GM18511 (cell line): ENCODE measurements at regions not wholly inside any gene's neighbourhood (a gene's known extent, or its start where the extent isn't known, plus 50 kb on each side); places are given as distances from the start of the nearest gene placed in this dataset.

Experiments
- ATAC-seq: cut with Tn5 transposase; IDR thresholded peaks from one replicate; pipeline ENCODE4 v1.9.1; 2021; ENCODE audit warnings: mild to moderate bottlenecking, moderate library complexity; ENCODE audit not compliant: unreplicated experiment

DNA sequence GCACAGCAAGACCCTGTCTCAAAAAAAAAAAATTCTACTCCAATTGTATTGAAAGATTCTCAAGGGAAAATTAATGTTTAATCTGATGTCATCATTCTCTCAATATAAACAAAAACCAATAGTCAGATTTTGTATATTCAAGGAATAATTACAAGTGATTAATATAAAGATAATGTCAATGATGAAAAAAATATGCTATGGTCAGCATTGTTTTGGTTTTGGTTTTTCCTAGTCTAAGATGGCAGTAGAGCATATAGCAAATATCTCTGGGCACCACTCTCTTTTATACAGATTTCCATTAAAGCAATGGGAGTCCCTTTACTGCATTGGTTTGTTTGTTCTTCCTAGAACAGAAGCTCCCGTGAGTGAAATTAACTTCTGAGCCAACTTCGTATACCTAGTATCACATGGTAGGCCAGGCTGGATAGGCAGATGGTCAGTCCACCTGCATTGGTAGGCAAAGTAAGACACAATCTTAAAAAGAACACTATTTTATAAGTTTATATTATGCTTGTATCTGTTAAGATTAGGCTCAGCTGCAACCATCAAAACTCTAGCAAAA lies 523.8 kb upstream of the JARID2 start:
- no peak for ATAC-seq

DNA sequence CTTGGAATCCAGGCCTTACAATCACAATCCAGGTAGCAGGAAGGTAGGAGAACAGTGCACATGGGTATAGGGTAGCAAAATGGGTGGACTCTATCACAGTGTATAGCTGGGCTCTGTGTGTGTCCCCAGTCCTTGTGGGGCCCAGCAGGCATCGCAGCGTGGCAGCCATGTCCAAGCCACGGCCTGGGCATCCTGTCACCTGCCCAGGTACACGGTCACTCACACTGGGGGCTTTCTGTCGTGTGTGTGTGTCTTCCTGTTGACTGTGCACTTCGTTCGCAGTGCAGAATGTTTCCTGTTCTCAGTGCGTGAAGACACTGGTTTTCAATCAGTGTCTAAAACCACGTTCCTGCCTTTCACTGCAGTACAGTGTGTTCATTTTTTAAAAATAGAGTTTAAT lies 523.2 kb upstream of the JARID2 start:
- ATAC-seq = no peak

DNA sequence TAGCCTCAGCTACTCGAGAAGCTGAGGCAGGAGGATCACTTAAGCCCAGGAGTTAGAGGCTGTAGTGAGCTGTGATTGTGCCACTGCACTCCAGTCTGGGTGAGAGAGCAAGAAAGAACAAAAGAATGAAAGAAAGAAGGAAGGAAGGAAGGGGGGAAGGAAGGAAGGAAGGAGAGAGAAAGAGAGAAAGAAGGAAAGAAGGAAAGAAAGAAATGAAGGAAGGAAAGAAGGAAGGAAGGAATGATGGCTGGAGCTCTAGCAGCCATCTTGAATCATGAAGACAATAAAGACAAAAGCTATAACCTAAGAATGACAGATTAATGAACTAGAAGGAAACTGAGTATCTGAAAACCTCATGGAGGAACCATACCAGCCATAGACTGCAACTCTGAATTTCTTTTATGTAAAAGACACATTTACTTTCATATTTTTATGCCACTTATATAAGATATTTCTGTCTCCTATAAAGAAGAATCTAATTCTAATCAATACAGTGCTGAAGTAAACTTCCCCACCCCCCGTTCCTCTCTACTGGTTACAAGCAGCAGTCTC lies 522.3 kb upstream of the JARID2 start:
- no peak for ATAC-seq

DNA sequence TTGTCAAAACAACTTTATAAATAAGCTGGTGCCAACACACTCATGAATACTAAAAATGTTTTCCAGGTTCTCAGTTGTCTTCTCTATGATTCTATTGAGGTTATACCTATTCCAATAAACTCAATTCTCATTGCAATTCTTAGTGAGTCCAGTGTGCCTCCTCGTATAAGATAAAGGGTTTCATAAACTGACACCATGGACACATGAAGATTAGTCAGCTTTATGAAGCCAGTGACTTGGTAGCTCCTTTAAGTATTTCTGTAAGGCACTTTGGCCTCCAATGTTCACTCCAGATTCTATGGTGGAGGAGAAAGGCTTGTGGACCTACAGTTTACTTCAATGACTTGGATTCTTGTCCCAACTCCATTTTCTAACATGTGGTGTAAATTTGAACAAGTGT lies 521.3 kb upstream of the JARID2 start:
- no peak for ATAC-seq

DNA sequence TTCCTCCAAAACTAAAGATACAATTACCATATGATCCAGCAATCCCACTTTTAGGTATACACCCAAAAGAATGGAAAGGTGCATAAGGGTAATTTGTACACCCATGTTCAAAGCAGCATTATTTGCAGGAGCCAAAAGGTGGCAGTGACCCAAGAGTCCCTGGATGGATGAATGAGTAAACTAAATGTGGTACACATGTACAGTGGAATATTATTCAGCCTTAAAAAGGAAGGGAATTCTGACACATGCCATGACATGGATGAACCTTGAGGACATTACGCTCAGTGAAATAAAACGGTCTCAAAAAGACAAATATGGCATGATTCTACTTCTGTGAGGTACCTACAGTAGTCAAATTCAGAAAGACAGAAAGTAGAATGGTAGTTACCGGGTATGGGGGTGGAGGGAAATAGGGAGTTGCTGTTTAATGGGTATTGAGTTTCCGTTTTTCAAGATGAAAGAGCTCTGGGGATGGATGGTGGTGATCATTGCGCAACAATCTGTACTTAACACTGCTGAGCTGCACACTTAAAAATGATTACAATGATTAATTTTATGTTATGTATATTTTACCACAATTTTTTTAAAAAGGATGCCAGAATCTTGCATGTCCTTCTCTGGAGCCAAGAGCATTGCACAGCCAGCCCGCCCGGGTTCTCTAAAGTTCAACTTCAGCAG lies 518.9 kb upstream of the JARID2 start:
- no peak for ATAC-seq

DNA sequence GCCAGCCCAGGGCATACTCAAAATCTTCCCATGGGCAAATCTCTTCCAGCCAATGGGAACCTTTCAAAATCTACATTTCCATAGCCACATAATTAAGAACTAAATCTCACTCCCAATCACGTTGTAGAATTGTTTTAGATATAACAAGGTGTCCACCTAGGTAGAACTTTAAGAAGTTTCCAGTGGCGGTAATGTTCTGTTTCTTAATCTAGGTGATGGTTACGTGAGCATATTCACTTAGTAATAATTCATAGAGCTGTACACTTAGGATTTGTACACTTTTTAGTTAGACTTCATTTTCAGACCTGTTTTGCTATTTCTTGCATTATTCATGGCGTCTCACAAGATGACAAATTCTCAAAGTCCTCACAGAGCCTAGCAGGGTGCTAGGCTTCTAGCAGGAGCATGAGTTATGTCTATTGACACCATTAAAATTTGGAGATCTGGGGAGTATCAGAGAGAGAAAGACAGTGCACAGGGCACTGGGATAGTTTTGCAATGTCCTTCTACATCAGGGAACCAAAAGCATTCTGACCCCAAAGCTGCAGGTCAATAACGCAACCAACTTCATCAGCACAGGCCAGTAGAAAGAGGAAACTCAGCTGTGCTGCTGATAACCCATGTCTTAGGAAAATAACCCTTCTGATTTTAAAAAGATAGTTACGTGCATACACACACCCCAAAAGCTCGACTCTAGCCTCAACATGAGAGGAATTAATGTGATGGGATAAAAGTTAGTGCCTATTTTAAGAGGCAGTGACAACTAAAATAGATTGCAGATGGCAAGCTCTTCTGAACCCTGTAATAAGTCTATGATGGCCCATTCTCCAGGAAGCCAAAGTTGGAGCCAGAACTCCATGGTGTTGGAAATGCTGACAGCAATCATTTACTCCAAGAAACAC lies 518.1 kb upstream of the JARID2 start:
- no peak for ATAC-seq

DNA sequence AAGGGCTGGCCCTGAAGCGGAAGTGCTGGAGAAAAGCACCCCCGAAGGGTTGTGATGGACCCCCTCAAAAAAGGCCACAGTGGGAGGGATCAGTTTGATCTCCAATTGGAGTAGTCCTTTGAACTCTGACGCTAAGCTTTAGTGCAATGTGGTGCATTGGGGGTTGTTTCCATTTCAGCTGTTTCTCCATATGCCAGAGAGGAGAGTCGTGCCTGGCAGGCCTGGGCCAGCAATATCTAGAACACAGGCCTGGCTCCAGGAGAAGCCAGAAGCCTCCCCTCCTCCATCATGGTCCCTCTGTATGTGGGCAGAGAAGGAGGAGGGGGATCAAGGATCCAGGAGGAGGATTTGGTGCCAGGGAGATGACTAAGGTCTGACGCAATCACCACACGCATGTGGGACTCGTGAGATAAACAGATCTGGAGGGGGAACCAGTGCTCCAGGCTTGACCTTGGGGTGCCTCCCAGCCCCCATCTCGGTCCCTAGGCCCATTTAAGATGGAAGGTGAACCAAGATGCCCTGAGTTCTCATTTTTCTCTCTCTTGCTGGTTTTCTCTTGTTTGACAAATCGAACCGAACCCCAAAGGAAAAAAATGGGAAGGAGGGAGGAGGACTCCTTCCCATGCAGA lies 517.4 kb upstream of the JARID2 start:
- no peak for ATAC-seq

DNA sequence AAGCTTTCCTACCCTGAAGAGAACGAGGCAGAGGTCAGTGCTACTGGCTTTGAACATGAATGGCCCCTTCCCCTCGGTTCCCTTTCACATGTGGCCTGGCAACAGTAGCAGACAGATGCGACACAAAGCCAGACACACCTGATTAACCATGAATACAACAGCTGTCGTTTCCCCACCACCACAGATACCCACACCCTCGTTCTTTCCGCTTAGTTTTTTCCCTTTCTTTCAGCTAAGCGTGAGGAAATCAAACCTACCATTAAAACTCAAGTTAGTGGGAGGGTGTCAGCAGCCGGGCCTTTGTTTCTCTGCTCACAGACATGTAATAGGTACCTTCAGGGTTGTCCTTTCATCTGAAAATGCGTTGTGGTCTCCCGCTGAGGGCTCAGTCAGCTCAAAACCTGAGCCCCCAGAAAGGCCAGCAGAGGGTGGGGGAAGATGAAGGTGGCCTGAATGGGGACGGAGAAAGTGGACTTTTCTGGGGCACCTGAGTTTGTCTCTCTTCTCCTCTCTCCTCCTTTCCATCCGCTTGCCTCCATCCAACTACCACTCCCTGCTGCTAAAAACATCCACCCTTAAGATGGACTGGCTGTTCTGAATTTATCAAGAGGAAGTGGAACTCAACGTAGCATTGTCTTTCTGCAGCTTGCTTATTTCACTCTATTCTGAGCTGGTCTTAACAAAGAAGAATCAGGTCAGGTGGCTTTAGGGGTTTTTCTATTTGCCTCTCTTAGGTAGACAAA lies 516.6 kb upstream of the JARID2 start:
- peak; percentile 74 for ATAC-seq

DNA sequence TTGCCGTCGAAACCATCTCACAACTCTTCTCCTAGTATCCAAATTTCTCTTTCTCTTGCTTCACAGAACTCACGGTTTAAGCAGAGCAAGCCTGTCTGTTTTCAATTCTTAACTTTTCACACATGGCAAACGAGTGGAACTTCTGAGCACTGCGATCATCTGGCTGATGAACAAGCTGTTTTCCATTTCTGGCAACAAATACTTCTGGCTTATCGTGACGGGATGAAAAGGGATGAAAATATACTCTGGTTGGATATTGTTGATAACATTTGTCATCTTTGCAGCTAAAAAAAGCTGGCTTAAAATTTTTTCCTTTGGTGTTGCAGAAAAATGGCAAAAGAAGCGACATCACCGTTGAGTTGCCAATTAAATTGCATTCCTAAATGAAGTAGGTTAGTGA lies 515.2 kb upstream of the JARID2 start:
- ATAC-seq = no peak

DNA sequence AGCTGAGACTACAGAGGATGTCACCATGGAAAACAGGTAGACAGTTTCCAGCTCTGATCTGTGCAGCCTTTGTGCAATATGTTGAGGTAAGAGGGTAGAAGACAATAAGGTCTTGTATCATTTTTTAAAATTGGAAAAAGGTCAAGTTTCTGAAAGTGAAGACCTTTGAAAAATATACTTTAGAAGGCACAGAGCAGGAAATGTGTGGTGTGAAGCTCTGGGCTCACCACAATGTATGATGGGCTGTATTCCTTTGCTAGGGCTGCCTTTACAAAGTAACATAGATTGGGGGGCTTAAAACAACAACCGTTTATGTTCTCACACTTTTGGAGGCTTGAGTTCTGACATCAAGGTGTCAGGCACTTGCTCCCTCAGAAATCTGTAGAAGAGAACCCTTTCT lies 514.3 kb upstream of the JARID2 start:
- no peak for ATAC-seq

DNA sequence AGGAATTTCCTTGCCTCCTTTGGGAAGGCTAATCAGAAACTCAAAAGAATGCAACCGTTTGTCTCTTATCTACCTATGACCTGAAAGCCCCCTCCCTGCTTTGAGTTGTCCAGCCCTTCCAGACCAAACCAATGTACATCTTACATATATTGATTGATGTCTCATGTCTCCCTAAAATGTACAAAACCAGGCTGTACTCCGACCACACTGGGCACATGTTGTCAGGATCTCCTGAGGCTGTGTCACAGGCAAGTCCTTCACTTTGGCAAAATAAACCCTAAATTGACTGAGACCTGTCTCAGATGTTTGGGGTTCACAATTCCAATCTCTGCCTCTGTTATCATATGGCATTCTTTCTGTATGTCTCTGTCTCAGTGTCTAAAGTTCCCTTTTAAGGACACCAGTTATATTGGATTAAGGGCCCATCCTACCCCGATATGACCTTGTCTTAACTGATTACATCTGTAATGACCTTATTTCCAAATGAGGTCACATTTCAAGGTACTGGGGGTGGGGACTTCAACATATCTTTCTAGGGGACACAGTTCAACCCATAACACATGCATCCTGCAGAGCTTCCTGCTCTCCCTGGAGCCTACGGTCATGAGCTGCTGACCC lies 513.5 kb upstream of the JARID2 start:
- ATAC-seq = no peak

DNA sequence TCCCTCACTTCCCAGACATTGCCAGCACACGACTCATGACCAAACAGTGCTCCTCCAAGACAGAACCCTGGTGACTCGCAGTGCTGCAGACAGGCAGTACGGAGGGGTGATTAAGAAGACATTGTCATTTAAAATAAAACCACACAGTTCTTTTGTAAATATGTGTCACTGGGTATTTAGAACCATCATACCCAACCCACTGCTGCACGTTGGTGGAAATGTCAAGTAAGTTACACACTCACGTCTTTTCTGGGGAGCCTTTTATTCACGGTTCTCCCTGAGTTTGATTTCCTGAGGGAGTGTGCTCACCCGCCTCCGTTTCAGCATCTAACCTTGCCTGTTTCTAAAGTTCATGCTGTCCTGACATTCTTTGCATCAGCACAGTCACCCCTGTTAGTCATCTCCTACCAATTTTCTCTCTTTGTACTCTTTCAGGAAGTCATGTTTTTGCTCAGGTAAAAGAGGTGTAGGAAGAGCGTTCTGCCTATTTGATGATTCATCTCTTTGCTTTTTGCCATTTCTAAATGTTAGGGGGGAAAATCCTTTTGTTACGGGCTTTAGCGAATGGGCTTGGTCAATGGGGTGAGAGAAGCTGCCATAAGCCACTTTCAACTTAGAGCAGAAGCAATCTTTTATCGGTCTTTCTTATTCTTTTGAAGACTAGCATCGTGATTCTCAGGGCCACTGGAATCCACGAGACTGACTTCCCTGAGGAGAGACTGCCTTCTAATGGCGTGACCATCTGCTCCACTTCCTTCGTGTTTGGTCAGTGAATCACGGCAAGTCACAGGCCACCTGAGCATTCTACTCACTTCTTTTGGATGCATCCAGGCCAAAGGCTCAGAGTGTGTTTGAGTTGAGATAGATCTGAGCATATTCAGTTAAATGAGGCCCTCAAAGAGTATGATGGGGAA lies 512.8 kb upstream of the JARID2 start:
- ATAC-seq = no peak

DNA sequence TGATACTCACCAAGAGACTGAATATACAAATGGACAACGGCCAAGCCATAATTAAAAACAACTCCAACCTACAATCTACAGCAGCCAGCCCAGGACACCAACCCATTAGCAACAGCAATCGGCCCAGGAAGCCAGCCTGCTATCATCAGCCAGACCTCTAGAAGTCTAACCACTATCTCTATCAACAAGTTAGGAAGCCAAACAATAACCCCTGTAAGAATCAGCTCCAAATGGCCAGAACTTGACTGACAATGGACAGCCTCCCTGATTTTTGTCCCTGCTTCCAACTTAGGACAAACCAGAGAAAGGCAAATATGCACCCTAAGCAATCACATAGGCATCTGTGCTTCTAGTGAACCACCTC lies 511.8 kb upstream of the JARID2 start:
- ATAC-seq = no peak

DNA sequence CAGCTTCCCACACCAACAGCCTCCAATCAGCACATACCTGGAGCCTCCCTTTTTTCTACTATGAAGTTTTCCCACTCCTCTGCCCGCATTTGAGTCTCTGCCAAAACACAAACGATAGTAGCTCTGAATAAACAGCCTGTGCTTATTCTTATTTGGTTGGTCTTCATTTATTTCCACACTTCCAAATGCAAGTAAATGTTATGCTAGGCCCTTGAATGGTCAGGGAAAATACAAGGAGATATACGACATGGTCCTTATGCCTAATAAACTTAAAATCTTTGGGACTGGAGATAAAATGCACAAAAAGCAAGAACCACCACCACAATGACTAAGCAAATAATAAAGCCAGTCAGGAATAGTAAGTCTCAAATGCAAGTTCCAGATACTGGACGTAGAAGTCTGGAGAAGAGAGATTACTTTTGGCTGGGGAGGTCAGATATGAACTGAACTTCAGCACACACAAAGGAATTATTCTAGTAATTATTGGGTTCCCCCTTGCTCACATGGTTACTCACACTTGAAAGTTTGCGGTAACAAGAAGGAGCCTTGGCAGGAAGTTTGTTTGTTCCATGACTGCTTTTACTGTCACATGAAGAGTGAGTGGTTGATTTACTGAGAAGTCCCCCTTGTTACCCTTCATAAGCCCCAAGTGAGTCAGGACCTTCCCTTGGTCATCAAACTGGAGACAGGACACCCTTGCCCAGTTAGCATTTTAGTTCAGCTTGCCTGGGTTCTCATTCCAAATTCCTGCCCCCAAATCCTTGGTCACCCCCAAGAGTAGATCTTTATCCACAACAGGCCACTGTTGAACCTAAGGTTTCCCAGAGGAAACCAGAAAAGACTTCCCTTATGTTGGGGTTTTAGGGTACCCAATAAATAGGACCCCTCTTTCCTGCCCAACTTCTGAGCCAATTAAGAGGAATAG lies 511.2 kb upstream of the JARID2 start:
- ATAC-seq = peak; percentile 83

DNA sequence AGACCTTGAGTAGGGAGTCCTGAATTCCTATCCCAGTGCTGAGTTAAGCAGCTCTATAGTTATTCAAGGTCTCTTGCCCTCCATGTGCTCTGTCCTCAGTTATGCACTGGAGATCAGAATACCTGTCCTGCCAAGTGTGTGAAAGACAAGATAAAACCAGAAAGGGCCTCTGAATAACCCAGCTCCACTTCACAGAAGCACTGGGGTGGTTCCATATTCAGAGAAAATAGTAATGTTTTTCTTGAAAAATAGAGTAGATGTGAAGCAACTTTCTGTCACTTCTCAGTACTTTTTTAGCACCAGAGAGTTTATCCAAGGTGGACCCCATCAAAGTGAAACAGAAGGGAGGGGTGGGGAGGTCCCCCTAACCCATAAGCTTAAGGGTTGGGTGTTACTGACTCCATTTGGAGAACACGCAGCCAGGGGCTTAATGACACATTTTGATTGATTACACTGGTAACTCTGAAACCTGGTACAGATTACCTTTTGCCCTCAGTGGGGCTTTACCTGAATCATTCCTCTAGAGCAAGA lies 509.8 kb upstream of the JARID2 start:
- no peak for ATAC-seq

DNA sequence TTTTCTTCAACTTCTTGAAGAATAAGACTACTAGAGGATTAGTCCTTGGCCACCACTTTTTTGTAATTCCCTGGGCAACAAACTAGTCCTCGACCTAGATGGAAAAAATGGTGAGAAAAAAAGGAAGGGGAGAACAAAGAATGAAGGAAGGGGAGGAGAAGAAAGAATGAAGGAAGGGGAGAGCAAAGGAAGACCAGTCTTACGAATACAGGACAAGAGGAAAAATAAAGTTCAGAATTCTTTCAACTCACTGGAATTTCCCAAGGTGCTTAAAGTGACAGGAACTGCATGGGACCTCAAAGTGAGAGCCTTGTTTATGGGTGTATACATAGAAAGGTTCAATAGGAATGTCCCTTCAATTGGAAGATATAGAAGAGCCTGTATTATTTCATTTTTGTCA lies 509.3 kb upstream of the JARID2 start:
- ATAC-seq = no peak

DNA sequence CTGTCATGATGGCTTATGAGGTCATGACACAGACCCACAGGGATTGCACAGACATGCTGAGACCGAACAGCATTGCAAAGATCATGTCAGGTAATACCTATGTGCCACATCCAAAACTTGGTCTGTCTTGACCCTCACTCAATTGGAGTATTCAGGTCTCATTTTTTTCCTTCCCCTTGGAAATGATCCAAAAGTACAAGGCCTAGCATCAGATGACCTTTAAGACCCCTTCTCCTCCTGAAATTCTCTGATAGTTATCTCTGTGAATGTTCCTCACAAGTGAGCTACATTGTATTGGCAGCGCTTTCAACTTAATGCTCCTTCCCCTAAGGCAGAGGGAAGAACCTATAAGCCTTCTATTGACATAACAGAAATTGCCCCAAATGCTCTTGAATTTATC lies 507.4 kb upstream of the JARID2 start:
- no peak for ATAC-seq

DNA sequence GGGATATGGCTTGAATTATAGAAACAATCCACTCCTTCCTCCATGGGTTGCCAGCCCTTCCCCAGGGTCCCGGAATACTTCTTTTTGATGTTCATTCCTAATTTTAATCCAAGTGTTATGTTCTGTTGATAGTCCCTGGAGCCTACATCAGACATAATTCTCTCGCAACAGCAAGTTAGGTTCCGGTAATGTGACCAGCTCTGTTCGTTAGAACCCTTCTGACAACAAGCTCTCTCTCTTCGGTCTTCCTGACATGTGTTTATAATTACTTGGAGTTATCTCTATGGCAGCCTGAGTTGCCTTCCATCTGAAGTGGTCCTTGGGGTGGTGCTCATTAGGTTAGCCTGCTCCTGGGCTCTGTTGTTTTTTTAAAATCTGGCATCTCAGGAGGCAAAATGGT lies 506.9 kb upstream of the JARID2 start:
- no peak for ATAC-seq
